ENCODE measurements at regions not wholly inside any gene's neighbourhood (a gene's known extent, or its start where the extent isn't known, plus 50 kb on each side); places are given as distances from the start of the nearest gene placed in this dataset.

- intact Hi-C loops (cut with DNase I) = no loop called here
- no peak for DNase-seq
- FAIRE-seq = no peak
- no peak for TF ChIP-seq CTCF (IDR thresholded peaks at IDR 0.05)
- H3K27me3 ChIP-seq = no peaks in the 10 kb centered on the region
- no peak overlapping the region for H3K4me3 ChIP-seq
- WGBS, 2 donors = 48 to 63% methylated on average over 7 of the region's 7 CpGs
- H3K36me3 ChIP-seq = no peaks in the 10 kb centered on the region
- H3K4me1 ChIP-seq = no peaks in the 10 kb centered on the region
- H3K9me3 ChIP-seq = no peaks in the 10 kb centered on the region
- no peak overlapping the region for H3K27ac ChIP-seq
- ATAC-seq = no peak
These were observed 150.6 kb upstream of the TNRC6C start for GRCh38 chr17:77807746-77808441.

GRCh38 chr17:77808686-77809425 is 149.6 kb upstream of the TNRC6C start:
- ATAC-seq = no peak
- Histone ChIP-seq H3K27ac (no peak overlapping the region), H3K4me1 (no peaks in the 10 kb centered on the region), H3K9me3 (no peaks in the 10 kb centered on the region), H3K27me3 (no peaks in the 10 kb centered on the region), H3K4me3 (no peak overlapping the region), H3K36me3 (no peaks in the 10 kb centered on the region)
- no peak for DNase-seq
- 80 to 82% methylated on average over 10 of the region's 10 CpGs for WGBS, 2 donors
- intact Hi-C loops (cut with DNase I) = no loop called here
- no peak for TF ChIP-seq CTCF (IDR thresholded peaks at IDR 0.05)
- FAIRE-seq = no peak

GRCh38 chr17:77809814-77810213 is 148.7 kb upstream of the TNRC6C start:
- intact Hi-C loops (cut with DNase I) = no loop called here
- Histone ChIP-seq H3K9me3 (no peaks in the 10 kb centered on the region), H3K27me3 (no peaks in the 10 kb centered on the region), H3K27ac (no peak overlapping the region), H3K4me3 (no peak overlapping the region), H3K4me1 (no peaks in the 10 kb centered on the region), H3K36me3 (no peaks in the 10 kb centered on the region)
- 81 to 92% methylated on average over 2 of the region's 2 CpGs for WGBS, 2 donors
- ATAC-seq (no peak), FAIRE-seq (no peak), DNase-seq (no peak)
- TF ChIP-seq CTCF (IDR thresholded peaks at IDR 0.05) = no peak

GRCh38 chr17:77810536-77810935 is 148.0 kb upstream of the TNRC6C start:
- H3K4me3 ChIP-seq = no peak overlapping the region
- H3K27me3 ChIP-seq = no peaks in the 10 kb centered on the region
- H3K27ac ChIP-seq = no peak overlapping the region
- no peak for FAIRE-seq
- no peaks in the 10 kb centered on the region for H3K4me1 ChIP-seq
- intact Hi-C loops (cut with DNase I) = no loop called here
- no peak for TF ChIP-seq CTCF (IDR thresholded peaks at IDR 0.05)
- no peaks in the 10 kb centered on the region for H3K9me3 ChIP-seq
- H3K36me3 ChIP-seq = no peaks in the 10 kb centered on the region
- WGBS, 2 donors = 52 to 56% methylated on average over 1 of the region's 1 CpG
- peak in 1 of 4 donors; percentile 16 for ATAC-seq
- no peak for DNase-seq

GRCh38 chr17:77811521-77811920 is 147.0 kb upstream of the TNRC6C start:
- no peaks in the 10 kb centered on the region for H3K9me3 ChIP-seq
- WGBS, 2 donors = 51 to 52% methylated on average over 6 of the region's 6 CpGs
- no peak for FAIRE-seq
- no peaks in the 10 kb centered on the region for H3K4me1 ChIP-seq
- no peak for TF ChIP-seq CTCF (IDR thresholded peaks at IDR 0.05)
- H3K27me3 ChIP-seq = no peaks in the 10 kb centered on the region
- intact Hi-C loops (cut with DNase I) = no loop called here
- DNase-seq = no peak
- no peak overlapping the region for H3K4me3 ChIP-seq
- ATAC-seq = no peak
- H3K36me3 ChIP-seq = no peaks in the 10 kb centered on the region
- H3K27ac ChIP-seq = no peak overlapping the region

Data from pancreas (tissue), 10 donors.